Activated T-cell treated with anti-CD3 and anti-CD28 coated beads, Interleukin-2, amount 50 U/mL, for 1 hour (primary cell): ENCODE measurements at regions not wholly inside any gene's neighbourhood (a gene's known extent, or its start where the extent isn't known, plus 50 kb on each side); places are given as distances from the start of the nearest gene placed in this dataset.
"Not testable (repeated sequence)": the region's sequence is repeated elsewhere in the genome, so short reads cannot be mapped to it uniquely, and the experiment has no call there.

ENCODE experiments used
- DNase-seq: peaks from one replicate; pipeline ENCODE4 v3.0.0-alpha.2; 2020

GRCh38 chr1:47688461-47689296 lies 250.8 kb downstream of the FOXD2 start:
- DNase-seq, result no peak

GRCh38 chr1:47689894-47690293 lies 252.1 kb downstream of the FOXD2 start:
- DNase-seq, result no peak

GRCh38 chr1:47690341-47691250 lies 252.8 kb downstream of the FOXD2 start:
- DNase-seq, result no peak

- not testable (repeated sequence) for DNase-seq
Measured at GRCh38 chr1:47691293-47691692, 253.4 kb downstream of the FOXD2 start.

GRCh38 chr1:47692196-47692595 lies 254.4 kb downstream of the FOXD2 start:
- no peak for DNase-seq

- no peak for DNase-seq
Measured at GRCh38 chr1:47693115-47693514, 255.3 kb downstream of the FOXD2 start.

GRCh38 chr1:47694011-47694890 lies 256.4 kb downstream of the FOXD2 start:
- DNase-seq, result no peak

GRCh38 chr1:47696404-47696736 lies 258.5 kb downstream of the FOXD2 start:
- DNase-seq, result no peak

GRCh38 chr1:47696737-47697441 lies 259.0 kb downstream of the FOXD2 start:
- DNase-seq, result no peak

GRCh38 chr1:47697616-47698335 lies 259.9 kb downstream of the FOXD2 start:
- no peak for DNase-seq

- DNase-seq, result no peak
Measured at GRCh38 chr1:47699492-47700235, 261.8 kb downstream of the FOXD2 start.

- DNase-seq, result no peak
Measured at GRCh38 chr1:47701283-47701682, 263.4 kb downstream of the FOXD2 start.

- no peak for DNase-seq
Measured at GRCh38 chr1:47701741-47702515, 264.1 kb downstream of the FOXD2 start.

- no peak for DNase-seq
Measured at GRCh38 chr1:47703156-47703825, 265.4 kb downstream of the FOXD2 start.

- no peak for DNase-seq
Measured at GRCh38 chr1:47703981-47704596, 266.2 kb downstream of the FOXD2 start.

GRCh38 chr1:47705517-47706130 lies 267.8 kb downstream of the FOXD2 start:
- DNase-seq, result no peak

GRCh38 chr1:47707503-47707902 lies 269.7 kb downstream of the FOXD2 start:
- DNase-seq, result no peak

GRCh38 chr1:47708019-47708535 lies 270.2 kb downstream of the FOXD2 start:
- DNase-seq, result no peak
